ENCODE measurements at regions not wholly inside any gene's neighbourhood (a gene's known extent, or its start where the extent isn't known, plus 50 kb on each side); places are given as distances from the start of the nearest gene placed in this dataset.
A peak's percentile ranks its signal among the peaks of the same experiment; 100 is the strongest.

- Histone ChIP-seq H3K9me3 (ENCODE audit: control insufficient read depth, low read length) (no peaks in the 10 kb centered on the region), H3K4me1 (ENCODE audit: control insufficient read depth in 1 of 2, insufficient read depth in 2 of 2, low read length in 2 of 2) (peaks cover 0 to 12% of the 10 kb centered on the region in 2 donors), H3K27ac (ENCODE audit: low read depth in 1 of 2, low read length in 2 of 2) (peak overlapping the region; percentile 43 to 51), H3K36me3 (ENCODE audit: control insufficient read depth in 1 of 2, insufficient read depth in 2 of 2, low read length in 1 of 2) (no peaks in the 10 kb centered on the region), H3K4me3 (ENCODE audit: low read length in 2 of 2) (no peak overlapping the region), H3K27me3 (ENCODE audit: control insufficient read depth in 1 of 2, insufficient read depth in 2 of 2, low read length in 1 of 2) (no peaks in the 10 kb centered on the region)
- ATAC-seq (ENCODE audit: low FRiP score) (peak; percentile 62), DNase-seq (no peak)
- WGBS, 2 donors: 78 to 80% methylated on average over 4 of the region's 4 CpGs
- intact Hi-C loops (cut with DNase I): no loop called here
Observed at GRCh38 chr3:102181175-102181920, 253.5 kb upstream of the ZPLD1 start.

- no peaks in the 10 kb centered on the region for H3K27me3 ChIP-seq (ENCODE audit: control insufficient read depth in 1 of 2, insufficient read depth in 2 of 2, low read length in 1 of 2)
- intact Hi-C loops (cut with DNase I): no loop called here
- no peak overlapping the region for H3K4me3 ChIP-seq (ENCODE audit: low read length in 2 of 2)
- H3K36me3 ChIP-seq (ENCODE audit: control insufficient read depth in 1 of 2, insufficient read depth in 2 of 2, low read length in 1 of 2): no peaks in the 10 kb centered on the region
- no peak for ATAC-seq (ENCODE audit: low FRiP score)
- H3K27ac ChIP-seq (ENCODE audit: low read depth in 1 of 2, low read length in 2 of 2): peak overlapping the region in 1 of 2 donors; percentile 76
- DNase-seq: peak in 1 of 2 donors; percentile 25
- H3K9me3 ChIP-seq (ENCODE audit: control insufficient read depth, low read length): no peaks in the 10 kb centered on the region
- 66 to 67% methylated on average over 5 of the region's 5 CpGs for WGBS, 2 donors
- H3K4me1 ChIP-seq (ENCODE audit: control insufficient read depth in 1 of 2, insufficient read depth in 2 of 2, low read length in 2 of 2): peaks cover 0 to 12% of the 10 kb centered on the region in 2 donors
Observed at GRCh38 chr3:102182162-102182561, 252.7 kb upstream of the ZPLD1 start.

- intact Hi-C loops (cut with DNase I): no loop called here
- peaks cover 0 to 12% of the 10 kb centered on the region in 2 donors for H3K4me1 ChIP-seq (ENCODE audit: control insufficient read depth in 1 of 2, insufficient read depth in 2 of 2, low read length in 2 of 2)
- DNase-seq: no peak
- H3K9me3 ChIP-seq (ENCODE audit: control insufficient read depth, low read length): no peaks in the 10 kb centered on the region
- H3K27ac ChIP-seq (ENCODE audit: low read depth in 1 of 2, low read length in 2 of 2): no peak overlapping the region
- H3K27me3 ChIP-seq (ENCODE audit: control insufficient read depth in 1 of 2, insufficient read depth in 2 of 2, low read length in 1 of 2): no peaks in the 10 kb centered on the region
- no peak overlapping the region for H3K4me3 ChIP-seq (ENCODE audit: low read length in 2 of 2)
- no peak for ATAC-seq (ENCODE audit: low FRiP score)
- WGBS, 2 donors: 100% methylated on average over 1 of the region's 1 CpG
- no peaks in the 10 kb centered on the region for H3K36me3 ChIP-seq (ENCODE audit: control insufficient read depth in 1 of 2, insufficient read depth in 2 of 2, low read length in 1 of 2)
Observed at GRCh38 chr3:102183186-102183585, 251.6 kb upstream of the ZPLD1 start.

GRCh38 chr3:102183623-102184022 lies 251.2 kb upstream of the ZPLD1 start:
- intact Hi-C loops (cut with DNase I): no loop called here

DNA sequence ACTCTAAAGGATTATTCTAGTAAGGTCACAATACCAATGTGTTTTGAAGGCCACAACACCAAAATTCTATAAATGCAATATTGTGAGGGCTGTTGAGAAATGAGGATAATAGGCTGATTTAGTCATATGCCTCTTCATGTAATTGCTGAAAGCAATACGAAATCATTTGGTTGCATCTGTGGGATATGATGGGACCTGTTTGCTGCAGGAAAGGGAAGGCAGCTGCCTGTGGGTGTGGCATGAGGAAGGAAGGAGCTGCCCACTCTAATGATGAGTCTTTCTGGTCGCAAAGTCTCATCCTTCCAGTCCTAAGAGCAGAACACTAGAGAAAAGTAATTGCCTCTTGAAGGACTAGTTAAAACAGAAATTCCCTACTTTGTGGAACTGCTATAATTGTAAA lies 245.3 kb upstream of the ZPLD1 start:
- no peak for DNase-seq
- Histone ChIP-seq H3K9me3 (ENCODE audit: control insufficient read depth, low read length) (no peaks in the 10 kb centered on the region), H3K27ac (ENCODE audit: low read depth in 1 of 2, low read length in 2 of 2) (no peak overlapping the region), H3K4me3 (ENCODE audit: low read length in 2 of 2) (no peak overlapping the region), H3K27me3 (ENCODE audit: control insufficient read depth in 1 of 2, insufficient read depth in 2 of 2, low read length in 1 of 2) (no peaks in the 10 kb centered on the region), H3K36me3 (ENCODE audit: control insufficient read depth in 1 of 2, insufficient read depth in 2 of 2, low read length in 1 of 2) (no peaks in the 10 kb centered on the region), H3K4me1 (ENCODE audit: control insufficient read depth in 1 of 2, insufficient read depth in 2 of 2, low read length in 2 of 2) (no peaks in the 10 kb centered on the region)
- WGBS, 2 donors: 91 to 92% methylated on average over 2 of the region's 2 CpGs
- ATAC-seq (ENCODE audit: low FRiP score): no peak
- intact Hi-C loops (cut with DNase I): no loop called here

More at GRCh38 chr3:102183623-102184022, 251.2 kb upstream of the ZPLD1 start:
- no peak for ATAC-seq (ENCODE audit: low FRiP score)
- H3K27me3 ChIP-seq (ENCODE audit: control insufficient read depth in 1 of 2, insufficient read depth in 2 of 2, low read length in 1 of 2): no peaks in the 10 kb centered on the region
- H3K27ac ChIP-seq (ENCODE audit: low read depth in 1 of 2, low read length in 2 of 2): no peak overlapping the region
- WGBS, 2 donors: 95 to 99% methylated on average over 1 of the region's 1 CpG
- no peak overlapping the region for H3K4me3 ChIP-seq (ENCODE audit: low read length in 2 of 2)
- no peaks in the 10 kb centered on the region for H3K36me3 ChIP-seq (ENCODE audit: control insufficient read depth in 1 of 2, insufficient read depth in 2 of 2, low read length in 1 of 2)
- no peaks in the 10 kb centered on the region for H3K9me3 ChIP-seq (ENCODE audit: control insufficient read depth, low read length)
- DNase-seq: no peak
- H3K4me1 ChIP-seq (ENCODE audit: control insufficient read depth in 1 of 2, insufficient read depth in 2 of 2, low read length in 2 of 2): peaks cover 0 to 12% of the 10 kb centered on the region in 2 donors

DNA sequence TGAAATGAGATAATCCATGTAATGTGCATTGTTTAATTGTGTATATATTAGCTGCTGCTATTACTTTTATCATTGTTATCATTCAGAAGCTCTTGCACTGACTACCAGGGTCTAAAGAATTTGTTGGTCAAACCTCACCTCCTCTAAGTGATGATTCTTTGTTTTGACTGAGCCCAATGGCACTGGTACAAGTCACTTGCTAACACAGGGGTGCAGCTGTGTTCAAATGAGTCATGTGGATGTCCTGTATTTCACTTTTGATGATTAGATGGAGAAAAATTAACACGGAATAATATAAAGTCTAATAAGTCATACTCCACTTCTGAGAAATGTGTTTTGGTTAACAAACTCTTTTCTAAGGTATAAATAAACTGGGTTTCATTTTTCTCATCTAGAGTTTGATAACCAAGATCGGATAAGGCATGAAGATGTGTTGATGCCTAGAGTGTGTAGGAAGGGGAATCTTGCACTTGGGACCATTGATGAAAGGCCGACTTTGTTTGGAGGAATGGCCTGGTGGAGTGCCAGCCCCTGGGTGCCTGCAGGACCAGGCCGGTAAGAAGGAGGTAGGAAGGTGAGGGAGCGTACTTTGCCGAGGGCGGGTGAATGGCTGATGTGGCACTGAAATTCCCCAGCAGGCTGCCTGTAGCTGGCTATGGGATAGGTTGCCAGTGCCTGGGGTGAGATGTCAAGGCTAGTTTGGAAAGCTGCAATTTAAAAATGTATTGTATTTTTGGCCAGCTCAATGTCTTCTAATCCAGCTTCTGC lies 244.7 kb upstream of the ZPLD1 start:
- intact Hi-C loops (cut with DNase I): no loop called here
- H3K36me3 ChIP-seq (ENCODE audit: control insufficient read depth in 1 of 2, insufficient read depth in 2 of 2, low read length in 1 of 2): no peaks in the 10 kb centered on the region
- H3K27ac ChIP-seq (ENCODE audit: low read depth in 1 of 2, low read length in 2 of 2): no peak overlapping the region
- no peaks in the 10 kb centered on the region for H3K27me3 ChIP-seq (ENCODE audit: control insufficient read depth in 1 of 2, insufficient read depth in 2 of 2, low read length in 1 of 2)
- DNase-seq: peak in 1 of 2 donors; percentile 67
- no peaks in the 10 kb centered on the region for H3K9me3 ChIP-seq (ENCODE audit: control insufficient read depth, low read length)
- H3K4me1 ChIP-seq (ENCODE audit: control insufficient read depth in 1 of 2, insufficient read depth in 2 of 2, low read length in 2 of 2): no peaks in the 10 kb centered on the region
- 71 to 72% methylated on average over 7 of the region's 7 CpGs for WGBS, 2 donors
- ATAC-seq (ENCODE audit: low FRiP score): no peak
- no peak overlapping the region for H3K4me3 ChIP-seq (ENCODE audit: low read length in 2 of 2)

DNA sequence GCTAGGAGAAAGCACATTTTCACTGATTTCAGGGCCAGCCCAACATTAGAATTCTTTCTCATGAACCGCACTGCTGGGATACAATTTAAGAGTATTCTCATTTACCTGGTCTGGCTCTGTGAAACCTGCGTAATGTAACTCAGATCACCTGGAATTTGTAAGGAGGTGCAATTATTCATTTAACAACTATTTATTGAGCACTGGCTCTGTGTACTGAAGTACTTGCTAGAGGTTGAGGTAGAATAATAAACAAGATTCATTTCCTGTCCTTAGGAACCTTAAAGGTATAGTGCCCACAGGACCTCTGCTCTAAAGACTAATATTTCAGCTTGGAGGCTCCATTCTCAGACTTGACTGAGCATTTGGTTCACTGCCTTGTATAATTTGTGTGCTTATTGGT lies 242.2 kb upstream of the ZPLD1 start:
- WGBS, 2 donors: 99 to 100% methylated on average over 2 of the region's 2 CpGs
- DNase-seq (no peak), ATAC-seq (ENCODE audit: low FRiP score) (no peak)
- Histone ChIP-seq H3K36me3 (ENCODE audit: control insufficient read depth in 1 of 2, insufficient read depth in 2 of 2, low read length in 1 of 2) (no peaks in the 10 kb centered on the region), H3K27me3 (ENCODE audit: control insufficient read depth in 1 of 2, insufficient read depth in 2 of 2, low read length in 1 of 2) (no peaks in the 10 kb centered on the region), H3K9me3 (ENCODE audit: control insufficient read depth, low read length) (no peaks in the 10 kb centered on the region), H3K4me1 (ENCODE audit: control insufficient read depth in 1 of 2, insufficient read depth in 2 of 2, low read length in 2 of 2) (no peaks in the 10 kb centered on the region), H3K4me3 (ENCODE audit: low read length in 2 of 2) (no peak overlapping the region), H3K27ac (ENCODE audit: low read depth in 1 of 2, low read length in 2 of 2) (no peak overlapping the region)
- intact Hi-C loops (cut with DNase I): no loop called here

DNA sequence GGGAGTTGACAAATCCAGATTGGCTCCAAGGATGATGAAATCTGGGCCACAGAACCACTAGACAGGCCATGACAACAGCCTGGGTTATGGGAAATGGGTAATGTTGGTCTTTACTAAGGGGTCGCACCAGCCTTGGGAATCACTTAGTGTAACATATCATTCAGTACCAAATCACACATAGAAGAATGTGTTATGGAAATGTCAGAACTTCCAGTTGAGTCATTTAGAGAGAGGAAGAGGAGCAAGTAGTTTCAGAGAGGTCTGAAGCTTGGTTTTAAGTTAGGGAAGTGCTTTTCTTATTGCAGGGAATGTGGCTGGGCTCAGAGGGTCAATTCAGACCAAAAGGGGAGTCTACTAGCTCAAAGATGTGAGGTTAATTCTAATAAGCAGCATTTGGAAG lies 241.6 kb upstream of the ZPLD1 start:
- H3K4me1 ChIP-seq (ENCODE audit: control insufficient read depth in 1 of 2, insufficient read depth in 2 of 2, low read length in 2 of 2): no peaks in the 10 kb centered on the region
- H3K27ac ChIP-seq (ENCODE audit: low read depth in 1 of 2, low read length in 2 of 2): no peak overlapping the region
- H3K4me3 ChIP-seq (ENCODE audit: low read length in 2 of 2): no peak overlapping the region
- H3K36me3 ChIP-seq (ENCODE audit: control insufficient read depth in 1 of 2, insufficient read depth in 2 of 2, low read length in 1 of 2): no peaks in the 10 kb centered on the region
- WGBS, 2 donors: 97% methylated on average over 1 of the region's 1 CpG
- no peaks in the 10 kb centered on the region for H3K9me3 ChIP-seq (ENCODE audit: control insufficient read depth, low read length)
- no peak for DNase-seq
- H3K27me3 ChIP-seq (ENCODE audit: control insufficient read depth in 1 of 2, insufficient read depth in 2 of 2, low read length in 1 of 2): no peaks in the 10 kb centered on the region
- intact Hi-C loops (cut with DNase I): no loop called here
- ATAC-seq (ENCODE audit: low FRiP score): no peak

- H3K27me3 ChIP-seq (ENCODE audit: control insufficient read depth in 1 of 2, insufficient read depth in 2 of 2, low read length in 1 of 2): no peaks in the 10 kb centered on the region
- ATAC-seq (ENCODE audit: low FRiP score): no peak
- DNase-seq: no peak
- intact Hi-C loops (cut with DNase I): no loop called here
- no peak overlapping the region for H3K4me3 ChIP-seq (ENCODE audit: low read length in 2 of 2)
- WGBS, 2 donors: 76 to 78% methylated on average over 5 of the region's 5 CpGs
- H3K36me3 ChIP-seq (ENCODE audit: control insufficient read depth in 1 of 2, insufficient read depth in 2 of 2, low read length in 1 of 2): no peaks in the 10 kb centered on the region
- H3K4me1 ChIP-seq (ENCODE audit: control insufficient read depth in 1 of 2, insufficient read depth in 2 of 2, low read length in 2 of 2): no peaks in the 10 kb centered on the region
- no peaks in the 10 kb centered on the region for H3K9me3 ChIP-seq (ENCODE audit: control insufficient read depth, low read length)
- H3K27ac ChIP-seq (ENCODE audit: low read depth in 1 of 2, low read length in 2 of 2): no peak overlapping the region
Observed at GRCh38 chr3:102194001-102194400, 240.8 kb upstream of the ZPLD1 start.
